GM20000 (cell line): ENCODE measurements at regions not wholly inside any gene's neighbourhood (a gene's known extent, or its start where the extent isn't known, plus 50 kb on each side); places are given as distances from the start of the nearest gene placed in this dataset.

Experiments used
- DNase-seq: peaks from one replicate; pipeline ENCODE4 v3.0.0; 2012; ENCODE audit warnings: low spot score
- CTCF ChIP-seq: IDR thresholded peaks from 2 replicates; pipeline ENCODE4 v1.5.1; 2012; ENCODE audit warnings: mild to moderate bottlenecking, control low read depth; ENCODE audit errors: extremely low read depth, missing control alignments

- no peak for TF ChIP-seq CTCF
- DNase-seq = no peak
These were observed 112.2 kb upstream of the PJA1 start for GRCh38 chrX:69277369-69277990.

DNA sequence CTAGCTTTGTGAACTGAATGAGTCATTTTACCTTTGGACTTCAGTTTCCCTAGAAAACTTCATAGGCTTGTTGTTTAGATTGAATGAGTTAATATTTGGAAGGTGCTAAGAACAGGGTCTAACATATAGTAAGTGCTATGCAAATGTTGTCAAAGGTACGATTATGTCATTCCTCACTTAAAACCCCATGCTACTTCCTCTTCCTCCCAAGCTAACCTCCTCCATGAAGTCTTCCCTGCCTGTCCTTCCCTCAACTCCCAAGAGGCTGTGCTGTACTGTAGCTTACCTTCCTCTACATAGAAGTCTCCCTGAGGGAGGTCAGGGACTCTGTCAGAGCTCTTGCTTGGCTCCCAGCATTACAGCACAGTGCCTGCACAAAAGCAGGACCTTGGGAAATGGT lies 103.4 kb upstream of the PJA1 start:
- DNase-seq = no peak
- TF ChIP-seq CTCF = no peak

DNA sequence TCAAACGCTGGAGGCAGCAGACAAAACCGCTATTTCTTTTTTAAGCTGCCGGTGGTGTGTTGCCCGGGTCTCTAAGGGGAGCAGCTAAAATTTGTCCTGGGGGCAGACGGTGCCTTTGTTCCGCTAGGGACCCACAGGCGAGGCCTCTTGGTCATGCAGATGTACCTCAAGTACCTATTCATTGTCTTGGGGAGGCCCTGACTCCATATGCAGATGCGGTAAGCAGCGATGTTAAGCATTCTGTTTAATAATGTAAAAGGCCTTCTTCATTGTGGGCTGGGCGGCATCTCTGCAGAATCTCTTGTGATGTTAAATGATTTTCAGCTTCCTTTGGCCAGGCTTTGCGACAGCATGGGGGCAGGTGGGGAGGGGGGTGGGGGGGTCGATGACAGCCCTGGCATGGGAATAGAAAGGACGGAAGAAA lies 98.9 kb upstream of the PJA1 start:
- no peak for TF ChIP-seq CTCF
- no peak for DNase-seq

- no peak for TF ChIP-seq CTCF
- DNase-seq = no peak
These were observed 98.1 kb upstream of the PJA1 start for GRCh38 chrX:69263251-69263820.

GRCh38 chrX:69262036-69262936 lies 97.0 kb upstream of the PJA1 start:
- no peak for TF ChIP-seq CTCF
- no peak for DNase-seq

- DNase-seq = no peak
- TF ChIP-seq CTCF = no peak
These were observed 94.9 kb upstream of the PJA1 start for GRCh38 chrX:69260169-69260568.

DNA sequence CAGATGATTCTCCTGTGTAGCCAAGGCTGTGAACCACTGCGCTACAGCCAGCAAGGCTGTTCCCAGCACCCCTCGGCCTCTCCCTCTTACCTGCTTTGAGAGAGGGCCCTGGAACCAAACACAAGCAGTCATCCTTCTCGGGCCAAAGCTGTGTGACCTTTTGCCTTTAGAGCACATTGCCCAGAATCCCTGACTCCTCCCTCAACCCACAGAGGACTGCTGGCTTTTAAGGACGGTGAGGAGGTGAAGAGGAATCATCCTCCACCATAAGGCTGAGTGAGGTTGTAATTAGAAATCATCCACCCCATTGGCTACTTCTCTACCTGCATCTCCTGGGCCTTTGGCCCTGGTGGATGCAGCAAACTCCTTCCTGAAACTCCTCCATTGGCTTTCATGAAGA lies 93.6 kb upstream of the PJA1 start:
- DNase-seq = no peak
- TF ChIP-seq CTCF = no peak
